ENCODE measurements at regions not wholly inside any gene's neighbourhood (a gene's known extent, or its start where the extent isn't known, plus 50 kb on each side); places are given as distances from the start of the nearest gene placed in this dataset.

DNA sequence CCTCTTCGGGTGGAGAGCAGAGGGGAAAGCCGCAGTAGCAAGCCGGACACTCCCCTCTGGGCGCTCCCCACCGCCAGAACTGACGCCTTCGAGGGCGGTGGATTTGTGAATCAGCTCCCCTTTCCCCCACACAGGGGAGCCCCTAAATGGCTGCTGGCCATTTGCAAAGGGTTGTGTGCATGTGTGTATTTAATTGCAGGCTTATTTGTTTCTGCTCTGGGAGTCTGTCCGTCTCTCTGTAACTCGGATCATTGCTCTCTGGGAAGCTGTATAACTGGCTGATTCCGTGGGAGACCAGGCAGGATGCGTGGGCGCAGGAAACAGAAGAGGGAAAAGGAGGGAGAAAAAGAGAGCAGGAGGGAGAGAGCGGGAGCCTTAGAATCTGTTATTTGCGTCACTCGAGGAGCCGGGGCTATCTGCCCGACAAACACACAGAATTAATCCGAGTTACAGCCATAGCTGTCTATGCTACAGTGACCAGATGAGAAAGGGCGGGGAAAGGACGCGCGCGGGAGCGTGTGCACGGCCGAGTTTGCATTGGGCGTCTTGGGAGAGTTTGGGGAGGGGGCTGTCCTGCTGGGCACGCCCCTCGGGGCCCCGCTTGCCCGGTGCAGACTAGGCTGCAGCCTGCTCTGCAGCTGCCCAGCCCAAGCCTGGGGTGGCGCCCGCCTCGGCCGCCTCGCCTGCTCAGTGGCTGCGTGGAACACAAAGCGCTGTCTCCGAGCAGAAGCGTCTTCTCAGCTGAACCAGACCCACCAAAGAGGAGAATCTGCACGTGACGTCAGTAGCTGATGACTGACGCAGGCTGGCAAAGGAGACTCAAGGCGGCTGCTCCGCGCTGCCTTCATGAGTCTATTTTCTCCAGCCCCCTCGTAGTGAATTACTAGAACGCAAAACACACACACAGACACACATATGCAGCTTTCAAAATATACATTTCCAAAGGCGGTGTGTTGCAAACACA is 105.3 kb upstream of the HSD17B12 start:
- no peak for TF ChIP-seq POLR2AphosphoS5 (IDR thresholded peaks at IDR 0.05; ENCODE audit: borderline replicate concordance, low read depth, low read length)
- TF ChIP-seq EZH2 (IDR thresholded peaks at IDR 0.05) = no peak
